GM23248 (cell line): ENCODE measurements at regions not wholly inside any gene's neighbourhood (a gene's known extent, or its start where the extent isn't known, plus 50 kb on each side); places are given as distances from the start of the nearest gene placed in this dataset.

Experiments used
- EZH2 ChIP-seq: fragments of 200-600 bp; sonication (generic); IDR thresholded peaks from 2 replicates; pipeline ENCODE4 v1.6.1; 2018; ENCODE audit warnings: antibody characterized with exemption, mild to moderate bottlenecking; ENCODE audit not compliant: insufficient read depth, poor library complexity, severe bottlenecking
- EZH2phosphoT487 ChIP-seq: fragments of 200-600 bp; sonication (generic); IDR thresholded peaks from 2 replicates; pipeline ENCODE4 v1.6.1; 2018; ENCODE audit warnings: antibody characterized with exemption, moderate library complexity, mild to moderate bottlenecking, low read depth; ENCODE audit not compliant: insufficient read depth

GRCh38 chr20:40812415-40812925 is 123.4 kb upstream of the MAFB start:
- TF ChIP-seq EZH2 (no peak), EZH2phosphoT487 (no peak)
